Mesenchymal stem cell (in vitro differentiated cells and primary cell): ENCODE measurements at regions not wholly inside any gene's neighbourhood (a gene's known extent, or its start where the extent isn't known, plus 50 kb on each side); places are given as distances from the start of the nearest gene placed in this dataset.

Source experiments
- DNase-seq: peaks from one replicate; pipeline ENCODE4 v3.0.0-alpha.2; 2013
- H2AFZ ChIP-seq: one replicate; pipeline ENCODE4 v1.6.1; 2013; ENCODE audit warnings: low read depth, mild to moderate bottlenecking, control low read depth, inconsistent platforms, low read length, moderate library complexity
- H2AK5ac ChIP-seq: 2 replicates; pipeline ENCODE4 v1.6.1; 2013; ENCODE audit warnings: low read length, moderate library complexity, mild to moderate bottlenecking, inconsistent platforms; ENCODE audit not compliant: severe bottlenecking
- H2BK120ac ChIP-seq: one replicate; pipeline ENCODE4 v1.6.1; 2013; ENCODE audit warnings: low read depth, mild to moderate bottlenecking, inconsistent platforms, low read length, moderate library complexity
- H2BK12ac ChIP-seq, 2 experiments: one replicate each; pipeline ENCODE4 v1.6.1; 2013; ENCODE audit warnings: inconsistent platforms in 2 of 2, low read length in 2 of 2, mild to moderate bottlenecking in 2 of 2, moderate library complexity in 2 of 2, control low read depth in 1 of 2
- H2BK15ac ChIP-seq: one replicate; pipeline ENCODE4 v1.6.1; 2013; ENCODE audit warnings: mild to moderate bottlenecking, low read depth, inconsistent platforms; ENCODE audit not compliant: poor library complexity, severe bottlenecking
- H2BK5ac ChIP-seq: 2 replicates; pipeline ENCODE4 v1.6.1; 2013; ENCODE audit warnings: low read depth, mild to moderate bottlenecking, low read length, control low read depth, inconsistent platforms; ENCODE audit not compliant: poor library complexity, severe bottlenecking
- H3K14ac ChIP-seq, 2 experiments: one replicate each; pipeline ENCODE4 v1.6.1; 2013; ENCODE audit warnings: inconsistent platforms in 2 of 2, low read length in 2 of 2, control low read depth in 1 of 2, mild to moderate bottlenecking in 1 of 2, moderate library complexity in 1 of 2
- H3K18ac ChIP-seq, 2 experiments: one replicate each; pipeline ENCODE4 v1.6.1; 2013; ENCODE audit warnings: inconsistent platforms in 2 of 2, low read length in 2 of 2, control low read depth in 1 of 2, low read depth in 1 of 2, mild to moderate bottlenecking in 1 of 2
- H3K23ac ChIP-seq, 2 experiments: one replicate each; pipeline ENCODE4 v1.6.1; 2013; ENCODE audit warnings: inconsistent platforms in 2 of 2, low read length in 2 of 2, mild to moderate bottlenecking in 2 of 2, moderate library complexity in 2 of 2, control low read depth in 1 of 2
- H3K27ac ChIP-seq: 2 replicates; pipeline ENCODE4 v1.5.1; 2013; ENCODE audit warnings: mild to moderate bottlenecking, moderate library complexity, low read length, control low read depth, inconsistent platforms; ENCODE audit not compliant: poor library complexity, severe bottlenecking
- H3K27me3 ChIP-seq, 2 experiments: 2 replicates each; pipeline versions ENCODE4 v1.6.1 to v1.7.0; 2013; ENCODE audit warnings: low read length in 2 of 2, mild to moderate bottlenecking in 2 of 2, moderate library complexity in 2 of 2, control low read depth in 1 of 2, inconsistent platforms in 1 of 2; ENCODE audit not compliant: control insufficient read depth in 1 of 2, insufficient read depth in 1 of 2
- H3K36me3 ChIP-seq, 2 experiments: 2 replicates each; pipeline versions ENCODE4 v1.6.1 to v1.7.0; 2013; ENCODE audit warnings: low read length in 2 of 2, control low read depth in 1 of 2, inconsistent platforms in 1 of 2, low read depth in 1 of 2, mild to moderate bottlenecking in 1 of 2; ENCODE audit not compliant: insufficient read depth in 2 of 2, control insufficient read depth in 1 of 2
- H3K4ac ChIP-seq, 2 experiments: one replicate each; pipeline ENCODE4 v1.6.1; 2013; ENCODE audit warnings: inconsistent platforms in 2 of 2, low read length in 2 of 2, mild to moderate bottlenecking in 2 of 2, moderate library complexity in 2 of 2, control low read depth in 1 of 2, low read depth in 1 of 2
- H3K4me1 ChIP-seq: 2 replicates; pipeline ENCODE4 v1.6.1; 2013; ENCODE audit warnings: low read depth, low read length, control low read depth; ENCODE audit not compliant: control insufficient read depth, insufficient read depth
- H3K4me2 ChIP-seq: 2 replicates; pipeline ENCODE4 v1.6.1; 2013; ENCODE audit warnings: low read length, mild to moderate bottlenecking, inconsistent platforms; ENCODE audit not compliant: poor library complexity, severe bottlenecking
- H3K4me3 ChIP-seq, 2 experiments: 2 replicates each; pipeline versions ENCODE4 v1.5.1 to v1.7.0; 2013; ENCODE audit warnings: low read length in 2 of 2, mild to moderate bottlenecking in 2 of 2, control low read depth in 1 of 2, low read depth in 1 of 2; ENCODE audit not compliant: insufficient read depth in 1 of 2
- H3K79me1 ChIP-seq: replicated peaks from 2 replicates; pipeline ENCODE4 v1.6.1; 2013; ENCODE audit warnings: mild to moderate bottlenecking, control low read depth, low read length, inconsistent platforms; ENCODE audit not compliant: poor library complexity, severe bottlenecking
- H3K9ac ChIP-seq: 2 replicates; pipeline ENCODE4 v1.7.0; 2013; ENCODE audit warnings: mild to moderate bottlenecking, low read length, moderate library complexity
- H3K9me3 ChIP-seq: 2 replicates; pipeline ENCODE4 v1.7.0; 2013; ENCODE audit warnings: mild to moderate bottlenecking, low read length; ENCODE audit not compliant: control insufficient read depth
- H4K8ac ChIP-seq: one replicate; pipeline ENCODE4 v1.6.1; 2013; ENCODE audit warnings: inconsistent platforms, mild to moderate bottlenecking, low read length, moderate library complexity
- H4K91ac ChIP-seq: one replicate; pipeline ENCODE4 v1.6.1; 2013; ENCODE audit warnings: mild to moderate bottlenecking, low read length, inconsistent platforms
- WGBS: methylation state at CpG from one replicate; pipeline ENCODE4 v1.1.7; 2013; ENCODE audit warnings: mixed read lengths; 5-methylcytosine and 5-hydroxymethylcytosine counted together

DNA sequence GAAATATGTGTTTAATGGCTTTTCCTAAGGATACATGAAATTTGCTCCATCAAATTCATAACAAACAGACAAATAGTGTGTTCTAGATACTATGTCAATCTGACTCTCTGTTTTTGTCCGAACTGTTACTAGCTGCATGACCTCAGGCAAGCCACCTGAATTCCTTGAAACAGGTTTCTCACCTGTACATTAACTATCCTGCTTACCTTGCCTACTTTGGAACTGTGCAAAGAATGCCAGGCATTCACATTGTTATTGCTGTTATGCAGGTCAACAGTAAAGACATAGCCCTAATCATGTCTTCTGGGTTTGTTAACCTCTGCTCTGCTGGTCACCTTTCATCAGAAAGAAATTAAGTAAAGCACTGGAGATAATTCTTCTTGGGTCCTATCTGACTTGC, 1283.9 kb upstream of the CELF2 start:
- WGBS, result 80% methylated on average over 1 of the region's 1 CpG

DNA sequence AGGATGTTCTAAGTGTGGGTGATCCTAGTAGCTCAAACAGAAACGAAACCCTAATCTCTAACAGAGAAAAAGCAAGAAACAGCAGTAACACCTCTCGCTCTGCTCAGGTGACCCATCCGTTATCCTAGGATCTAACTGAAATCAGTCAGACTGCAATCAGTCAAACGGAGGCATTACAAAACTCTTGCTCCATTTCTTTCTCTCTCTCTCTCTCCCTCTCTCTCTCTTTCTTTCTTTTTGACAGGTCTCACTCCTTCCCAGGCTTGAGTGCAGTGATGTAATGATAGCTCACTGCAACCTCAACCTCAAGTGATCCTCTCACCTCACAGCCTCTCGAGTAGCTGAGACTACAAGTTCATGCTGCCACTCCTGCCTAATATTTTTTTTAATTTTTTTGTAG, 1283.5 kb upstream of the CELF2 start:
- no peak overlapping the region for H3K27ac ChIP-seq
- no peaks in the 10 kb centered on the region for H3K27me3 ChIP-seq
- H3K14ac ChIP-seq, result no peak overlapping the region
- H2AFZ ChIP-seq, result no peak overlapping the region
- H3K9me3 ChIP-seq, result peaks cover 11% of the 10 kb centered on the region
- no peak overlapping the region for H2BK5ac ChIP-seq
- no peak overlapping the region for H4K8ac ChIP-seq
- no peak overlapping the region for H3K4ac ChIP-seq
- no peak overlapping the region for H2BK120ac ChIP-seq
- H3K9ac ChIP-seq, result no peak overlapping the region
- no peak overlapping the region for H3K18ac ChIP-seq
- H2AK5ac ChIP-seq, result no peak overlapping the region
- no peak overlapping the region for H2BK12ac ChIP-seq
- H3K4me3 ChIP-seq, result no peak overlapping the region
- no peak overlapping the region for H3K23ac ChIP-seq
- no peak overlapping the region for H4K91ac ChIP-seq
- no peaks in the 10 kb centered on the region for H3K4me1 ChIP-seq
- H3K36me3 ChIP-seq, result no peaks in the 10 kb centered on the region
- H2BK15ac ChIP-seq, result no peak overlapping the region
- DNase-seq, result no peak
- WGBS, result 79% methylated on average over 5 of the region's 5 CpGs
- H3K79me1 ChIP-seq, result no peaks in the 10 kb centered on the region
- no peak overlapping the region for H3K4me2 ChIP-seq

More for the DNA sequence above, 1283.9 kb upstream of the CELF2 start:
- Histone ChIP-seq H3K9ac (no peak overlapping the region), H3K27me3 (no peaks in the 10 kb centered on the region), H3K27ac (no peak overlapping the region), H3K14ac (no peak overlapping the region), H2BK15ac (no peak overlapping the region), H3K4me2 (no peak overlapping the region), H3K9me3 (peaks cover 11% of the 10 kb centered on the region), H2BK5ac (no peak overlapping the region), H3K79me1 (no peaks in the 10 kb centered on the region), H2BK120ac (no peak overlapping the region), H3K18ac (no peak overlapping the region), H3K4me3 (no peak overlapping the region), H3K36me3 (no peaks in the 10 kb centered on the region), H3K23ac (no peak overlapping the region), H3K4ac (no peak overlapping the region), H3K4me1 (no peaks in the 10 kb centered on the region), H4K8ac (no peak overlapping the region), H2AFZ (no peak overlapping the region), H4K91ac (no peak overlapping the region), H2BK12ac (no peak overlapping the region), H2AK5ac (no peak overlapping the region)
- DNase-seq, result no peak

DNA sequence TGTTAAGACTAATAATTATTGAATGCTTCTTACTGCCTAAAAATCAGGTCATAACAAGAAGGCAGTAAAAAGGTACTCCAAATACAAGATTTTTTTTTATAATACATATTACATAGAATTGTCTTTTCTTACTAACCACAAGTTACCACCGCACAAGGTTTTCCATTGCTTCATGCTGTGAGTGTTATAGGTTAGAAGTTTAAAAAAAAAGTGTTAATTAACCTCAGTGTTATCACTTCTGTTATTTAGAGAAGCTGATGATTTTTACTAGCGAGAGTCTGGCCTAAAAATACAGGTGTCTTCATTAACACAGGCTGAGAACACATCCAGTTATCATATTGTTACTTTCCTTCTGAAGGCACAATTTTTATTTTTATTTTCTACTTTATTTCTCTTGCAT, 1281.9 kb upstream of the CELF2 start:
- H2BK5ac ChIP-seq, result no peak overlapping the region
- no peak overlapping the region for H3K18ac ChIP-seq
- no peak overlapping the region for H2BK15ac ChIP-seq
- H3K4me3 ChIP-seq, result no peak overlapping the region
- H3K79me1 ChIP-seq, result no peaks in the 10 kb centered on the region
- no peaks in the 10 kb centered on the region for H3K27me3 ChIP-seq
- DNase-seq, result no peak
- no peak overlapping the region for H3K4ac ChIP-seq
- H3K4me2 ChIP-seq, result no peak overlapping the region
- H4K91ac ChIP-seq, result no peak overlapping the region
- H3K4me1 ChIP-seq, result no peaks in the 10 kb centered on the region
- no peaks in the 10 kb centered on the region for H3K36me3 ChIP-seq
- H3K9me3 ChIP-seq, result peaks cover 11% of the 10 kb centered on the region
- H2BK12ac ChIP-seq, result no peak overlapping the region
- H4K8ac ChIP-seq, result no peak overlapping the region
- WGBS, result no CpG with 5 or more reads among the region's 2 CpGs
- no peak overlapping the region for H3K23ac ChIP-seq
- no peak overlapping the region for H2BK120ac ChIP-seq
- H2AFZ ChIP-seq, result no peak overlapping the region
- H3K27ac ChIP-seq, result no peak overlapping the region
- no peak overlapping the region for H2AK5ac ChIP-seq
- H3K14ac ChIP-seq, result no peak overlapping the region
- no peak overlapping the region for H3K9ac ChIP-seq

DNA sequence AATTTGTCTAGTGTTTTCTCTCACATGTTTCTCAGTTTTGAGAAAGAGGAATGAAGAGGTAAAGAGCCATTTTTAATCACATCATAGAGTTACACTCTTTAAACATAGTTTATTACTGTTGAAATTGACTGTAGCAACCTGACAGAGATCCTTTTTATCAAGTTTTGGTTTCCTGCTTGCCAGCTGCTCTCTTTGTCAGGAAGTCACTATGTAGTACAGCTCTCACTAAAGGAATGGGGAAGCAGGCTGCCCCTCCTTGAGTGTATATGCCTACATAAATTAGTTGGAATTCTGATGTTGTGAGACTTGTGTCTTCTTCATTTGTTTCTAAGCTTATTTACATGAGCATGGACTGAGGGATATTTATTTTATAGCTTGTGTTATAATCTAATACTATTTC, 1274.0 kb upstream of the CELF2 start:
- no peak overlapping the region for H4K8ac ChIP-seq
- no peak overlapping the region for H2AK5ac ChIP-seq
- H3K23ac ChIP-seq, result no peak overlapping the region
- no peak overlapping the region for H3K14ac ChIP-seq
- no peak overlapping the region for H2BK120ac ChIP-seq
- no peak for DNase-seq
- no peaks in the 10 kb centered on the region for H3K4me1 ChIP-seq
- no peak overlapping the region for H3K9ac ChIP-seq
- H3K27ac ChIP-seq, result no peak overlapping the region
- no peak overlapping the region for H2BK15ac ChIP-seq
- no peaks in the 10 kb centered on the region for H3K27me3 ChIP-seq
- H3K18ac ChIP-seq, result no peak overlapping the region
- no peak overlapping the region for H2BK12ac ChIP-seq
- no peak overlapping the region for H4K91ac ChIP-seq
- no peak overlapping the region for H3K4me2 ChIP-seq
- H3K79me1 ChIP-seq, result no peaks in the 10 kb centered on the region
- no peaks in the 10 kb centered on the region for H3K36me3 ChIP-seq
- H2AFZ ChIP-seq, result no peak overlapping the region
- H3K9me3 ChIP-seq, result peaks cover 13% of the 10 kb centered on the region
- H3K4me3 ChIP-seq, result no peak overlapping the region
- H2BK5ac ChIP-seq, result no peak overlapping the region
- H3K4ac ChIP-seq, result no peak overlapping the region
